ENCODE measurements at regions not wholly inside any gene's neighbourhood (a gene's known extent, or its start where the extent isn't known, plus 50 kb on each side); places are given as distances from the start of the nearest gene placed in this dataset.

DNA sequence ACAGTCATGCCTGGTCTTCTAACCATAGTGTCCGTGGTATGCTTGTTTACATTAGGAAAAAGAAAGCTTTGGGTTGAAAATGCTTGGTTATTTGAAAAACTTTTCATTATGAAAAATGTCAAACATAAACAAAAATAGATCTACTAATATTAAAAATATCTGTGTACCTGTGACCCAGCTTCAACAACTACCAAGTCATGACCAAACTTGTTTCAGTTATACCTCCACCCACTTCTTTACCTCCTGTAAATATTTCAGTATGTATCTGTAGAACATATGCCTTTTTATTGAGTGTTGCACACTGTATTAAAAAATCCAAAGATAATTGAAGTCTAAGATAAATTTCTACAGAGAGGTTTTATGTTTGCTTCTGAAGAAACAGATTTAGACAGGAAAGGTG is 153.7 kb upstream of the GYPA start:
- H3K4me1 Mint-ChIP-seq = no peaks in the 10 kb centered on the region
- WGBS (ENCODE audit: extremely low coverage, insufficient read length, low lambda C conversion rate) = no CpG with 5 or more reads among the region's 1 CpG
- no peaks in the 10 kb centered on the region for H3K79me2 ChIP-seq (ENCODE audit: insufficient read depth, low read length)
- H3T11ph ChIP-seq (ENCODE audit: low read length) = no peak overlapping the region
- H4K91ac ChIP-seq (ENCODE audit: insufficient read length, low read depth, low read length) = no peak overlapping the region
- H2BK15ac ChIP-seq (ENCODE audit: low read depth, low read length) = no peak overlapping the region
- no peaks in the 10 kb centered on the region for H4K20me1 ChIP-seq (ENCODE audit: control insufficient read depth, insufficient read depth, insufficient read length)
- H3K23ac ChIP-seq (ENCODE audit: insufficient read length, low read depth, low read length) = no peak overlapping the region
- H3K9me3 Mint-ChIP-seq = no peaks in the 10 kb centered on the region
- H3K9ac ChIP-seq (ENCODE audit: extremely low read depth, insufficient read length, low read length) = no peak overlapping the region
- no peaks in the 10 kb centered on the region for H3K23me2 ChIP-seq (ENCODE audit: insufficient read length, low read depth, low read length, poor library complexity, severe bottlenecking)
- H3K27me3 ChIP-seq (ENCODE audit: insufficient read depth, low read length) = no peaks in the 10 kb centered on the region
- no peak overlapping the region for H3K4me3 Mint-ChIP-seq
- no peak overlapping the region for H2AK5ac ChIP-seq (ENCODE audit: insufficient read length, low read length)
- no peak overlapping the region for H2BK120ac ChIP-seq (ENCODE audit: low read depth, low read length, poor library complexity, severe bottlenecking)
- H3K79me1 ChIP-seq (ENCODE audit: insufficient read depth, low read depth, low read length, poor library complexity, severe bottlenecking) = no peaks in the 10 kb centered on the region
- H2BK12ac ChIP-seq (ENCODE audit: insufficient read length, low read depth, low read length) = no peak overlapping the region
- no peak overlapping the region for H3K4me2 ChIP-seq (ENCODE audit: insufficient read depth, insufficient read length, low read length)
- no peak overlapping the region for H4K8ac ChIP-seq (replicated peaks; ENCODE audit: insufficient read length, low read depth, low read length)
- H3K36me3 Mint-ChIP-seq (ENCODE audit: insufficient read depth in 1 of 3, low read depth in 3 of 3) = no peaks in the 10 kb centered on the region
- no peak overlapping the region for H4K5ac ChIP-seq (ENCODE audit: insufficient read length, low read depth, low read length)
- H3K27ac Mint-ChIP-seq = no peak overlapping the region
- H3K9me3 ChIP-seq (ENCODE audit: control insufficient read depth, low read depth, low read length) = no peaks in the 10 kb centered on the region
- no peak overlapping the region for H3K18ac ChIP-seq (ENCODE audit: insufficient read length, low read depth, low read length)
- no peak overlapping the region for H3K4ac ChIP-seq (ENCODE audit: low read depth, low read length)
- H3K27ac ChIP-seq (ENCODE audit: insufficient read length, low read depth, low read length) = no peak overlapping the region
- no peak overlapping the region for H2AFZ ChIP-seq (ENCODE audit: low read length)
- no peak overlapping the region for H2BK5ac ChIP-seq (ENCODE audit: insufficient read length, low read length)
- no peaks in the 10 kb centered on the region; the same call in 1 of the 2 replicates for H3K27me3 Mint-ChIP-seq (ENCODE audit: low read depth)
- no peak overlapping the region for H3K56ac ChIP-seq (ENCODE audit: insufficient read length, low read depth, low read length)
- DNase-seq = no peak
- H3K4me1 ChIP-seq (ENCODE audit: insufficient read depth, low read length) = no peaks in the 10 kb centered on the region
- TF ChIP-seq, protein P1, sequence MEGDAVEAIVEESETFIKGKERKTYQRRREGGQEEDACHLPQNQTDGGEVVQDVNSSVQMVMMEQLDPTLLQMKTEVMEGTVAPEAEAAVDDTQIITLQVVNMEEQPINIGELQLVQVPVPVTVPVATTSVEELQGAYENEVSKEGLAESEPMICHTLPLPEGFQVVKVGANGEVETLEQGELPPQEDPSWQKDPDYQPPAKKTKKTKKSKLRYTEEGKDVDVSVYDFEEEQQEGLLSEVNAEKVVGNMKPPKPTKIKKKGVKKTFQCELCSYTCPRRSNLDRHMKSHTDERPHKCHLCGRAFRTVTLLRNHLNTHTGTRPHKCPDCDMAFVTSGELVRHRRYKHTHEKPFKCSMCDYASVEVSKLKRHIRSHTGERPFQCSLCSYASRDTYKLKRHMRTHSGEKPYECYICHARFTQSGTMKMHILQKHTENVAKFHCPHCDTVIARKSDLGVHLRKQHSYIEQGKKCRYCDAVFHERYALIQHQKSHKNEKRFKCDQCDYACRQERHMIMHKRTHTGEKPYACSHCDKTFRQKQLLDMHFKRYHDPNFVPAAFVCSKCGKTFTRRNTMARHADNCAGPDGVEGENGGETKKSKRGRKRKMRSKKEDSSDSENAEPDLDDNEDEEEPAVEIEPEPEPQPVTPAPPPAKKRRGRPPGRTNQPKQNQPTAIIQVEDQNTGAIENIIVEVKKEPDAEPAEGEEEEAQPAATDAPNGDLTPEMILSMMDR (conservative IDR thresholded peaks at IDR 0.05) = no peak
- no peak overlapping the region for H2BK20ac ChIP-seq (ENCODE audit: low read depth, low read length, poor library complexity, severe bottlenecking)
- no peak overlapping the region for H3K14ac ChIP-seq (ENCODE audit: insufficient read depth, low read length)
